Keratinocyte (primary cell): ENCODE measurements at regions not wholly inside any gene's neighbourhood (a gene's known extent, or its start where the extent isn't known, plus 50 kb on each side); places are given as distances from the start of the nearest gene placed in this dataset.

Experiments used
- DNase-seq: peaks from one replicate; pipeline ENCODE4 v3.0.0-alpha.2; 2011; ENCODE audit warnings: low read depth, missing footprints, low spot score
- FAIRE-seq: peaks from 2 replicates; lab custom pipeline; 2011; peaks lifted over from hg19 to GRCh38; lab: Jason Lieb, UNC
- H2AFZ ChIP-seq: 2 replicates; pipeline ENCODE4 v1.6.0; 2012; ENCODE audit warnings: low read length, control low read depth, inconsistent platforms; ENCODE audit not compliant: control insufficient read depth
- H3K27ac ChIP-seq: 2 replicates; pipeline ENCODE4 v1.5.1; 2011; ENCODE audit warnings: low read length; ENCODE audit not compliant: control insufficient read depth, insufficient read depth
- H3K27me3 ChIP-seq: 3 replicates; pipeline ENCODE4 v1.6.0; 2011; ENCODE audit warnings: low read length; ENCODE audit not compliant: control insufficient read depth, insufficient read depth; ENCODE audit errors: extremely low read depth
- H3K36me3 ChIP-seq, 2 experiments: 2 replicates in 1 of 2; 3 replicates in 1 of 2; pipeline ENCODE4 v1.5.1; 2011; ENCODE audit warnings: low read length in 2 of 2, mild to moderate bottlenecking in 1 of 2; ENCODE audit not compliant: control insufficient read depth in 2 of 2, insufficient read depth in 2 of 2; ENCODE audit errors: extremely low read depth in 1 of 2
- H3K4me1 ChIP-seq: 3 replicates; pipeline ENCODE4 v1.5.1; 2011; ENCODE audit warnings: low read length; ENCODE audit not compliant: control insufficient read depth, insufficient read depth; ENCODE audit errors: extremely low read depth
- H3K4me2 ChIP-seq: 3 replicates; pipeline ENCODE4 v1.6.0; 2011; ENCODE audit warnings: low read depth, low read length; ENCODE audit not compliant: control insufficient read depth, insufficient read depth; ENCODE audit errors: extremely low read depth
- H3K4me3 ChIP-seq, 3 experiments: fragments of 200-600 bp in 1 of 3; sonication (generic) in 1 of 3; 2 replicates in 2 of 3; 3 replicates in 1 of 3; pipeline ENCODE4 v1.5.1; 2011 to 2016; ENCODE audit warnings: low read length in 3 of 3, mild to moderate bottlenecking in 3 of 3, control low read depth in 2 of 3, inconsistent platforms in 1 of 3, low read depth in 1 of 3, mixed read lengths in 1 of 3, mixed run types in 1 of 3, moderate library complexity in 1 of 3; ENCODE audit not compliant: control insufficient read depth in 2 of 3, insufficient read depth in 2 of 3; ENCODE audit errors: extremely low read depth in 1 of 3
- H3K79me2 ChIP-seq: 2 replicates; pipeline ENCODE4 v1.6.0; 2012; ENCODE audit warnings: low read length; ENCODE audit not compliant: control insufficient read depth, insufficient read depth
- H3K9ac ChIP-seq: 3 replicates; pipeline ENCODE4 v1.6.0; 2011; ENCODE audit warnings: low read length; ENCODE audit not compliant: control insufficient read depth, insufficient read depth; ENCODE audit errors: extremely low read depth
- H3K9me1 ChIP-seq: 3 replicates; pipeline ENCODE4 v1.6.0; 2011; ENCODE audit warnings: low read length; ENCODE audit not compliant: control insufficient read depth, insufficient read depth; ENCODE audit errors: extremely low read depth
- H3K9me3 ChIP-seq: 2 replicates; pipeline ENCODE4 v1.5.1; 2012; ENCODE audit warnings: low read depth, low read length; ENCODE audit not compliant: control insufficient read depth
- H4K20me1 ChIP-seq: 3 replicates; pipeline ENCODE4 v1.6.0; 2011; ENCODE audit warnings: low read length; ENCODE audit not compliant: control insufficient read depth, insufficient read depth; ENCODE audit errors: extremely low read depth
- CTCF ChIP-seq, 3 experiments: IDR thresholded peaks in 1 of 3; conservative IDR thresholded peaks in 1 of 3; optimal IDR thresholded peaks in 1 of 3; 2 replicates in 2 of 3; 3 replicates in 1 of 3; pipeline versions ENCODE3 to v1.5.1; 2011; ENCODE audit warnings: low read length in 3 of 3, mild to moderate bottlenecking in 3 of 3, moderate library complexity in 2 of 3, control low read depth in 1 of 3, inconsistent platforms in 1 of 3; ENCODE audit not compliant: insufficient read depth in 2 of 3; ENCODE audit errors: extremely low read depth in 1 of 3
- EZH2 ChIP-seq: IDR thresholded peaks from one replicate; pipeline ENCODE4 v1.6.1; 2012; ENCODE audit warnings: inconsistent platforms, mild to moderate bottlenecking, low read length, moderate library complexity
- dilution Hi-C: fragments of 300-500 bp; cut with MboI; formaldehyde crosslinking; loops from one replicate; pipeline ENCODE4 v1.7.0; 2020; ENCODE audit warnings: low sequenced_read_pairs; ENCODE audit not compliant: extremely low pct_ligation_motif_present

GRCh38 chr2:59866436-59866835 is 687.0 kb downstream of the BCL11A start:
- H3K27me3 ChIP-seq, result no peaks in the 10 kb centered on the region
- H2AFZ ChIP-seq, result no peak overlapping the region
- no peak for FAIRE-seq
- dilution Hi-C loops, result no loop called here
- no peak overlapping the region for H3K9ac ChIP-seq
- no peaks in the 10 kb centered on the region for H3K9me1 ChIP-seq
- no peaks in the 10 kb centered on the region for H3K36me3 ChIP-seq
- no peaks in the 10 kb centered on the region for H3K79me2 ChIP-seq
- H3K4me1 ChIP-seq, result no peaks in the 10 kb centered on the region
- H4K20me1 ChIP-seq, result no peaks in the 10 kb centered on the region
- TF ChIP-seq CTCF (optimal IDR thresholded peaks at IDR 0.05 in 1 of 3, IDR thresholded peaks at IDR 0.05 in 1 of 3, conservative IDR thresholded peaks at IDR 0.05 in 1 of 3; ENCODE audit: extremely low read depth in 1 of 3, insufficient read depth in 2 of 3, low read length in 3 of 3), result no peak
- TF ChIP-seq EZH2, result no peak
- no peak overlapping the region for H3K4me2 ChIP-seq
- no peak overlapping the region for H3K4me3 ChIP-seq
- no peaks in the 10 kb centered on the region for H3K9me3 ChIP-seq
- no peak overlapping the region for H3K27ac ChIP-seq
- no peak for DNase-seq

GRCh38 chr2:59858540-59858939 is 694.9 kb downstream of the BCL11A start:
- Histone ChIP-seq H3K27me3 (no peaks in the 10 kb centered on the region), H3K9me3 (no peaks in the 10 kb centered on the region), H3K4me3 (no peak overlapping the region), H3K79me2 (no peaks in the 10 kb centered on the region), H3K36me3 (no peaks in the 10 kb centered on the region), H3K9me1 (no peaks in the 10 kb centered on the region), H3K4me2 (no peak overlapping the region), H3K9ac (no peak overlapping the region), H3K4me1 (no peaks in the 10 kb centered on the region), H2AFZ (no peak overlapping the region), H4K20me1 (no peaks in the 10 kb centered on the region), H3K27ac (no peak overlapping the region)
- dilution Hi-C loops, result no loop called here
- TF ChIP-seq EZH2, result no peak
- TF ChIP-seq CTCF (optimal IDR thresholded peaks at IDR 0.05 in 1 of 3, IDR thresholded peaks at IDR 0.05 in 1 of 3, conservative IDR thresholded peaks at IDR 0.05 in 1 of 3; ENCODE audit: extremely low read depth in 1 of 3, insufficient read depth in 2 of 3, low read length in 3 of 3), result no peak
- FAIRE-seq, result no peak
- DNase-seq, result no peak
